ENCODE measurements at regions not wholly inside any gene's neighbourhood (a gene's known extent, or its start where the extent isn't known, plus 50 kb on each side); places are given as distances from the start of the nearest gene placed in this dataset.
"Not testable (repeated sequence)": the region's sequence is repeated elsewhere in the genome, so short reads cannot be mapped to it uniquely, and the experiment has no call there.

DNA sequence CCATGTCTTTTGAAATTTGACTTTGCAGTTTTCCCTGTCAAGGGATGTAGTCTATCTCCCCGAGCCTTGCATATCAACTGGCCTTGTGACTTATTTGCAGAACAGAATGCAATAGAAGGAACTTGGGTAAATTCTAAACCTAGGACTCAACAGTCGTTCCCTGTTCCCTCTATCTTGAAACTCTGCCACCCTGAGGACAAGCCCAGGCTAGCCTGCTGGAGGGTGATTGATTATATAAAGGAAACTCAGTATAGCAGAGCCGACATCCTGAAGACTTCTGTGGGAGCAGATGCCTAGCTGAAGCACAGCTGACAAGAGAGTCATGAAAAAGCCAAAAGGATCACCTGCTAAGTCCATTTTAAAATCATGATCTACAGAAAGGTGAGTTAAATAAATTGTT lies 285.1 kb downstream of the TGIF2LX start:
- H3K4me3 ChIP-seq (replicated peaks in 1 of 3; ENCODE audit: insufficient read depth in 1 of 3, low read depth in 1 of 3, low read length in 3 of 3); H3K9me1 ChIP-seq (replicated peaks; ENCODE audit: control insufficient read depth, extremely low read depth, insufficient read depth, low read length); H3K4me2 ChIP-seq (ENCODE audit: insufficient read depth, low read length); POLR2A ChIA-PET; H4K20me1 ChIP-seq (replicated peaks; ENCODE audit: control insufficient read depth, extremely low read depth, insufficient read depth, low read length); H3K27me3 ChIP-seq (ENCODE audit: control insufficient read depth in 2 of 2, insufficient read depth in 2 of 2, low read length in 2 of 2); H3K27ac ChIP-seq (ENCODE audit: insufficient read depth, low read depth, low read length); dilution Hi-C loops (cut with MboI; ENCODE audit: extremely low pct_ligation_motif_present, low sequenced_read_pairs); DNase-seq (ENCODE audit: low read depth, low spot score); intact Hi-C loops (cut with micrococcal nuclease); H3K79me2 ChIP-seq (ENCODE audit: control insufficient read depth, insufficient read depth, low read length); H2AFZ ChIP-seq (ENCODE audit: low read depth, low read length); H3K4me1 ChIP-seq (ENCODE audit: control insufficient read depth, extremely low read depth, insufficient read depth, low read length); H3K9ac ChIP-seq (replicated peaks; ENCODE audit: extremely low read depth, insufficient read depth, low read length); BruUV-seq (replicated peaks); H3K36me3 ChIP-seq (ENCODE audit: control insufficient read depth in 2 of 2, extremely low read depth in 1 of 2, insufficient read depth in 2 of 2, low read length in 2 of 2); H3K9me3 ChIP-seq (replicated peaks; ENCODE audit: control insufficient read depth, insufficient read depth, low read length); CTCF ChIA-PET: not testable (repeated sequence)
- FAIRE-seq, result peak; percentile 73

DNA sequence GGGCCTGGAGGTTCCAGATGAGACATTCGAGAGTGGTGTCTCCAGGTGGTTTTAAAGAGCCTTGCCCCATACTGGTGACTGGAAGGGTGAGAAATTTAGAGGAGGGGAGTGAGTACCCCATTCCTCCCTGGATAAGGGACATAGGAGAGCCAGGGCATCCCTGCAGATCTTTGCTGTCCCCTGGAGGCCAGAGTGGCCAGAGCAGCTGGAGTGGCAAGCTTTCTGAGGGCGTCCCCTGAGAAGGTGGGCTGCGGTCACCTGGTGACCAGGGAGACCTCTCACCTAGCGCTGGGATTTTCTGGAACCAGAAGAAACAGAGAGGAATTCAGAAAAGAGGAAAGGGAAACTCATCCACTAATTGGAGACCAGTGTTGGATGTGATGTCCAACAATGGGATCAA lies 300.9 kb downstream of the TGIF2LX start:
- DNase-seq (ENCODE audit: low read depth, low spot score); H3K4me1 ChIP-seq (ENCODE audit: control insufficient read depth, extremely low read depth, insufficient read depth, low read length); H4K20me1 ChIP-seq (replicated peaks; ENCODE audit: control insufficient read depth, extremely low read depth, insufficient read depth, low read length); H3K27ac ChIP-seq (ENCODE audit: insufficient read depth, low read depth, low read length); H2AFZ ChIP-seq (ENCODE audit: low read depth, low read length); H3K27me3 ChIP-seq (ENCODE audit: control insufficient read depth in 2 of 2, insufficient read depth in 2 of 2, low read length in 2 of 2); H3K9me3 ChIP-seq (replicated peaks; ENCODE audit: control insufficient read depth, insufficient read depth, low read length); H3K4me2 ChIP-seq (ENCODE audit: insufficient read depth, low read length); POLR2A ChIA-PET; BruUV-seq (replicated peaks); FAIRE-seq; H3K79me2 ChIP-seq (ENCODE audit: control insufficient read depth, insufficient read depth, low read length); H3K4me3 ChIP-seq (replicated peaks in 1 of 3; ENCODE audit: insufficient read depth in 1 of 3, low read depth in 1 of 3, low read length in 3 of 3); CTCF ChIA-PET; H3K36me3 ChIP-seq (ENCODE audit: control insufficient read depth in 2 of 2, extremely low read depth in 1 of 2, insufficient read depth in 2 of 2, low read length in 2 of 2); H3K9me1 ChIP-seq (replicated peaks; ENCODE audit: control insufficient read depth, extremely low read depth, insufficient read depth, low read length); H3K9ac ChIP-seq (replicated peaks; ENCODE audit: extremely low read depth, insufficient read depth, low read length); intact Hi-C loops (cut with micrococcal nuclease); dilution Hi-C loops (cut with MboI; ENCODE audit: extremely low pct_ligation_motif_present, low sequenced_read_pairs): not testable (repeated sequence)

DNA sequence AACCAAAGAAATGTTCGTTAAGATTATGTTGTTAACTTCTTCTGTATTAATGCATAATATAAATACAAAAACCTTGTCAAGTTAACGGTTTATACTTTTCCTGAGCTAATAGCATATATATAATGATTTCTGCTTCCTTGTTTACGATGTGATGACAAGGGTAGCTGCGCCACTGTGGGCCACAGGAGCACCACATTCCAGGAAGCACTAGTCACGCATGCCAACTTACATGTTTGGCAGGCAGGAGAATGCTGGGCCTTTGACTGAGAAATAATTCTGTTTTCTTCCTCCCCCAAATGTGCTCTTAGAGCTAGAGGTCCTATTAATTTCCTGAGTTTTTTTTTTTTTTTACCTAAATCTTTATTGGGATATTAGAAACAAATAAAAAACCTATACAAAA lies 349.9 kb downstream of the TGIF2LX start:
- H3K4me1 ChIP-seq (ENCODE audit: control insufficient read depth, extremely low read depth, insufficient read depth, low read length); H3K9me3 ChIP-seq (replicated peaks; ENCODE audit: control insufficient read depth, insufficient read depth, low read length); H4K20me1 ChIP-seq (replicated peaks; ENCODE audit: control insufficient read depth, extremely low read depth, insufficient read depth, low read length); H3K36me3 ChIP-seq (ENCODE audit: control insufficient read depth in 2 of 2, extremely low read depth in 1 of 2, insufficient read depth in 2 of 2, low read length in 2 of 2); H3K9me1 ChIP-seq (replicated peaks; ENCODE audit: control insufficient read depth, extremely low read depth, insufficient read depth, low read length); POLR2A ChIA-PET; H3K27ac ChIP-seq (ENCODE audit: insufficient read depth, low read depth, low read length); intact Hi-C loops (cut with micrococcal nuclease); H3K4me2 ChIP-seq (ENCODE audit: insufficient read depth, low read length); H3K4me3 ChIP-seq (replicated peaks in 1 of 3; ENCODE audit: insufficient read depth in 1 of 3, low read depth in 1 of 3, low read length in 3 of 3); dilution Hi-C loops (cut with MboI; ENCODE audit: extremely low pct_ligation_motif_present, low sequenced_read_pairs); H3K9ac ChIP-seq (replicated peaks; ENCODE audit: extremely low read depth, insufficient read depth, low read length); DNase-seq (ENCODE audit: low read depth, low spot score); H3K79me2 ChIP-seq (ENCODE audit: control insufficient read depth, insufficient read depth, low read length); FAIRE-seq; H3K27me3 ChIP-seq (ENCODE audit: control insufficient read depth in 2 of 2, insufficient read depth in 2 of 2, low read length in 2 of 2); BruUV-seq (replicated peaks); H2AFZ ChIP-seq (ENCODE audit: low read depth, low read length); CTCF ChIA-PET: not testable (repeated sequence)

All from endothelial cell of umbilical vein (primary cell).